Stimulated activated CD8-positive, alpha-beta memory T cell treated with anti-CD3 and anti-CD28 coated beads, Interleukin-7, amount 100 ng/mL, for 24 hours (primary cell): ENCODE measurements at regions not wholly inside any gene's neighbourhood (a gene's known extent, or its start where the extent isn't known, plus 50 kb on each side); places are given as distances from the start of the nearest gene placed in this dataset.
A peak's percentile ranks its signal among the peaks of the same experiment; 100 is the strongest.

Experiments used
- DNase-seq: peaks from one replicate; pipeline ENCODE4 v3.0.0-alpha.2; 2020; ENCODE audit warnings: low read depth

- DNase-seq = no peak
These were observed 50.4 kb upstream of the GGTA1 start for GRCh38 chr9:121550041-121550440.

GRCh38 chr9:121550569-121551512, 51.2 kb upstream of the GGTA1 start:
- peak; percentile 38 for DNase-seq

GRCh38 chr9:121551985-121552753, 52.5 kb upstream of the GGTA1 start:
- DNase-seq = no peak

GRCh38 chr9:121556082-121556481, 56.4 kb upstream of the GGTA1 start:
- DNase-seq = no peak

- no peak for DNase-seq
These were observed 56.9 kb upstream of the GGTA1 start for GRCh38 chr9:121556580-121556979.

GRCh38 chr9:121557581-121558447, 58.2 kb upstream of the GGTA1 start:
- no peak for DNase-seq

GRCh38 chr9:121558473-121558872, 58.8 kb upstream of the GGTA1 start:
- no peak for DNase-seq

- DNase-seq = no peak
These were observed 59.5 kb upstream of the GGTA1 start for GRCh38 chr9:121559183-121559582.

- DNase-seq = no peak
These were observed 61.3 kb upstream of the GGTA1 start for GRCh38 chr9:121560921-121561320.

GRCh38 chr9:121561385-121562222, 62.0 kb upstream of the GGTA1 start:
- no peak for DNase-seq

GRCh38 chr9:121562301-121562700, 62.7 kb upstream of the GGTA1 start:
- no peak for DNase-seq

GRCh38 chr9:121563425-121563824, 63.8 kb upstream of the GGTA1 start:
- DNase-seq = no peak

GRCh38 chr9:121563881-121564460, 64.3 kb upstream of the GGTA1 start:
- no peak for DNase-seq

GRCh38 chr9:121564504-121565260, 65.0 kb upstream of the GGTA1 start:
- DNase-seq = no peak

- no peak for DNase-seq
These were observed 67.1 kb upstream of the GGTA1 start for GRCh38 chr9:121566481-121567465.

GRCh38 chr9:121567500-121568342, 68.1 kb upstream of the GGTA1 start:
- DNase-seq = no peak

- no peak for DNase-seq
These were observed 69.0 kb upstream of the GGTA1 start for GRCh38 chr9:121568343-121569265.
